ENCODE measurements at regions not wholly inside any gene's neighbourhood (a gene's known extent, or its start where the extent isn't known, plus 50 kb on each side); places are given as distances from the start of the nearest gene placed in this dataset.
"Not testable (repeated sequence)": the region's sequence is repeated elsewhere in the genome, so short reads cannot be mapped to it uniquely, and the experiment has no call there.

DNA sequence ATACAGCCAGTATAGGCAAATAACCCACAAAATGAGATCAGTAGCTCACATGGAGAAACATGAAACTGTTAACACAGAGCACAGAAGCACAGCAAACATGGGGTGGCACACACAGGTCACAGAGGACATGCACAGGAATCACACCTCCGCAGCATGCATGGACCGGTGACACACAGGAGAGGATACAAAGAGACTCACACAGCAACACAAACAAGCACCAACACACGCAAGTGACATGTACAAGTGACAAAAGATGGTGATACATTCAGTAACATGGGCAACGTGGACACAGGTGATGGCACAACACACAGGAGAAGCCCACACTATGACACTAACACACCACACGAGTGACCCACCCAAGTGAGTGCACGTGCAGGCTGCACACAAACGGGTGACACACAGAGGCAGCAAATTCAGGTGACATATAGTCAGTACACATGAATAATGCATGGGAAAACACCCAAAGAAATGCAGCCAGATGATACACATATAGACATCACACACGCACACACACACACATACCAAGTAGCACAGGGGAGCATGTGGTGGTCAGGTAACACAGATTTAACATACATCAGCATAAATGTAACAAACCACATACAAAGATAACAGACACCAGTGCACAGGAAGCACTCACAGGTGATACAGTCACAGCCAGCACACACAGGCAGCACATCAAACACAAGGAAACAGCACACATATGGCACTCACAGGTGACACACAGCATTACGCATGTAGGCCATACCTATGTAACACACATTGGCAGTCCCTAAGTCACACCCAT is 216.0 kb upstream of the SFSWAP start:
- DNase-seq, result no peak

DNA sequence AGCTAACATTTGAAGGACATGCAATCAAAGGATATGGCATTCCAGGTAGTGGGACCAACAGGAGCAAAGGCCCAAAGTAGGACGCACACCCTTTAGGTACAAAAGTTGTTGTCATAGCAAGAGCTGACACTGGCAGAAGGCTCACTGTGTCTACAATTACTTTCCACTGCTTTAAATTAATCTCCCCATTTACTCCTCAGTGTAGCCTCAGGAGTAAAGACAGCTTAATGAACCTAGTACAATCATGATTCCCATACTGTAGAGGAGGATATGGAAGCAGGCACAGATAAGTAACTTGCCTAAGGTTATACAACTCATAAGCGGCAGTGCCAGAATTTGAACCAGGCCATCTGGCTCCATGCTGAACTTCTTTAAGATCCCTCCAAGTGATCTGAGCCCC is 212.9 kb upstream of the SFSWAP start:
- no peak for DNase-seq

DNA sequence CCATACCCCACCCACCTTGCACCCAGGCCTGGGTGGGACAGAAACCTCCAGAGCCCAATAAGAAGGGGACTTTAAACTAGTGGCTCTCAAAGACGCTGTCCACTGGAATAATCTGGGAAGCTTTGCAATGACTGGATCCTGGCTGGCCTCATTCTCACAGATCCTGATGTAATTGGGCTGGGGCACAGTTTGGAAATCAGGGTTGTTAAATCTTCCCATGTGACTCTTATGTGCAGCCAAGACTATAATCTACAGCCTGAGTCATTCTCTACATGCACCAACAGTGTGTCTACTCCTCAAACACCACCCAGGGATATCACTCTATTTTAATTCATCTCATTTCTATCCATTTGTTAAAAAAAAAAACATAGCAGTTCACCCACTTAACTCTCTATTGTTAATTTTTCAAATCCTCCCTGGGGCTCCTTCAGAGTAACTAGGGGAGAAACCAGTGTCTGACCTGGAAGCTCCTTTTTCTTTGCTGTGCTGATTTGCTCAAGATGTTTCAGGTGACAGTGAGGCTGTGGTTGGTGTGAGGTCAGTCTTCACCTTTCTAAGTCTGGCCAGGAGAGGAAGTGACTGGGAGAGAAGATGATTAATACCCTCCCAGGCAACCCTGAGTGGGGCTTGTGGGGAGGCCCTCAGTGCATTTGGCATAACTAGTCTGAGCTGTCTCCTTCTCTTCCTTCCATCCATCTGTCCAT is 211.6 kb upstream of the SFSWAP start:
- no peak for DNase-seq

DNA sequence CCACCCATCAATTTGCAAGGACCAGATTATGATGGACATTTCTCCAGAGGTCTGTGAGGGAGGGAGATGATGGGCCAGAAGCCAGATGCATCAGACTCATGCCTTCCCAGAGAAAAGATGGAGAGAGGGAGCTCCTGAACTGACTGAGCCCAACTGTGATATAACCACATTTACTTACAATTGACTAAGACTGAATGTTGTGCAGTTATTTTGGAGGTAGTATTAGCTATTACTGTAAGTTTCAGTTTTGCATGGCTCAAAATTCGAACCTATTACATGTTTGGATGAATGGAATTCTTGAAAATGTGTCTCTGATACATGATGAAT is 211.1 kb upstream of the SFSWAP start:
- DNase-seq, result no peak

DNA sequence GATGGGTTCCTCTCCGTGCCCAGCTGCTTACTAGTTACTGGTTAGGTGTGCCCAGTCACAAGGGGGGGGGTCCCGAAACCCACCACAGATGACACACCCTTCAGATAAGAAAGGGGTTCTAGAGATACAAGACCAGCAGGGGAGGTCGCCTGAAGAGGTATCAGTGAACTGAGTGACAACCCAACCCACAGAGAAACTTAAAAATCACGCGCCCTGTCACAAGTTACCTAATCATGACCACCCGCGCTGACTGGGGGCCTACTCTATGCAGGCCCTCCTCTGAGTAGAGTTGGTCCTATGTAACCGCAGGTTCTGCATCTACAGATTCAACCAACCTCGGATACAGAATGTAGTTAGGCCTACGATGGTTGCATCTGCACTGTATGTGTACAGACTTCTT is 210.3 kb upstream of the SFSWAP start:
- DNase-seq, result no peak

DNA sequence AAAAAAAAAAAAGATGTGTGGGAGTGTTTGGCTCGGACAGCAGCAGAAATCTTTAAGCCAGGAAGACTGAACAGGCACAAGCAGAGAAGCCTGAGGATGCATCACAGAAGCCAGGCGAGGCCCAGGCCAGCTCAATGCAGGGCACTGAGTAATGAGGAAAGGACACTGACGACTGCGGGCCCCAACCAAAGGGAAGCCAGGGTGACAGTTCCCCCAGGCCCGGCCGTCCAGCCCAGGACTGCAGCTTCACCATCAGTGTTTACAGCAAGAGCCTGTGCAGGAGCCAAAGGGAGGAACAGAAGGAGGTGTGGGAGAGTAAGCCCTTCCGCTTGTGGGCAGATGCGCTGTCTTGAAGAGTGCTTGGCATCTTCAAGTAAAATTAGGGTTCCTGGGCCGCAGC is 205.3 kb upstream of the SFSWAP start:
- DNase-seq, result no peak

DNA sequence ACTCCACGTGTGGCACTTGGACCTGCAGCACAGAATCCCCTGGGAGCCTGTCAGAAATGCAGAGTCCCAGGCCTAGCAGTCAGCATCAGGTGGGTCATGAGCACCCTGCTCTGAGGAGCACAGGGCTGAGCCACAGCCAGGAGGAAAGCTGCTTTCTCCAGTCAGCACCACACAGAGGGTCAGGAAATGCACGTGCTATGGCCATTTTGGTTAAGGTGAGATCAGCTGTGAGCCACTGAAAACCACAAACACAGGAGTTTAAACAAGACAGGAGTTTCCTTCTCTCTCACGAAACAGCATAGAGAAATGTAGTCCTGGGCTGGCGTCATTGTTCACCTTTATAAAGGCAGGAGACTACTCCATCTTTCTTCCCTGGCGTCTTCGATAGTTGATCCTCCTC is 204.5 kb upstream of the SFSWAP start:
- no peak for DNase-seq

DNA sequence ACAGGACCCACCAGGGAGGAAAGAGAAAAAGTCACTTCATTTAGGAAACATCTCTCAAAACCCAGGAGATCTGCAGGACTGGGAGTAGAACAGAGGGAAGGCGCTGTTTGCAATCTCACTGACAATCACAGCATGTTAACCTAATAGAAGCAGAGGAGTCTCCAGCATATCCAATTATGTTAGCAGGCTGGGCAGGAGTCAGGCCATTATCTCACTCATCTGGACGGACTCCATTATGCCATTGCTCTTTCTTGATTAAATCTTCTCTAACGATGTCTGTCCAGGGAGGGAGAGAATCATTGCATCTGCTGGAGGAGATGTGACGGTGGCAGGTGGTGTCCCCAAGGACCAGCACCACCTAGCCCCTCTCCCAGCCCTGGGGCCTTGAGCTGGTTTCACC is 203.8 kb upstream of the SFSWAP start:
- DNase-seq, result no peak

DNA sequence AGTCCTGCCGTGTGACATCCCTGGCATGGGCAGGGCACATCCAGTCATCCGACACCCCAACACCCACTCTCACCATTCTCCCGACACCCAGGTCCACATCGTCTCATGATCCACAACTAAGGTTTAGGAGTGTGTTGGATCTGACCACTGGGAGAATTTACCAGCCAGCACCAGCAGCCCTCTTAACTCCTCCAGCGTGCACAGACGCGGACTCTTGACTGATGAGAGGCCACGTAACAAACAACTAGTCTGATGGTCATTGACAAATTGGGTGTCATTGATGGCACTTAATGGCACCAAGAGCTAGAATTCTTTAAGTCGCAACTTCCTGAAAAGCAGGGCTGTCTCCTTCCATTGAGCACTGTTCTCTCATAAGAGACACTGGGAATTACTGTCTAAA is 203.0 kb upstream of the SFSWAP start:
- DNase-seq, result no peak

DNA sequence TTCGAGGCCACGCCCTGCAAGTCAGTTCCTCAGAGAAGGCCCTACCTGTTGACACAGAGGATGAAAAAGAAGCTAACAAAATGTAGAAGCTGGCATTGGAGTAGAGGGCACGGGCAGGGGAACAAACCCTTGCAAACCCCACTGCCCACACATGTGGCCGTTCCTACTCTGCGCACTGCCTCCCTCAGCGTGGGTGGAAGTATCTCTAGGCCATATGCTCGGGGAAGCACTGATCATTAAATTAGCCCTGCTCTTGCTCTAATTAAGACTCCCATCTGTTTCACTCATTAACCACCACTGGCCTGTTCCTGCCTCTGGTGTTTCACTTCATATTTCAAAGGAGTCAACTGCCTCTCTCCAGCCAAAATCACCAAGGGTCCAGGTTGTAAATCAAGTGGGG is 201.2 kb upstream of the SFSWAP start:
- no peak for DNase-seq

DNA sequence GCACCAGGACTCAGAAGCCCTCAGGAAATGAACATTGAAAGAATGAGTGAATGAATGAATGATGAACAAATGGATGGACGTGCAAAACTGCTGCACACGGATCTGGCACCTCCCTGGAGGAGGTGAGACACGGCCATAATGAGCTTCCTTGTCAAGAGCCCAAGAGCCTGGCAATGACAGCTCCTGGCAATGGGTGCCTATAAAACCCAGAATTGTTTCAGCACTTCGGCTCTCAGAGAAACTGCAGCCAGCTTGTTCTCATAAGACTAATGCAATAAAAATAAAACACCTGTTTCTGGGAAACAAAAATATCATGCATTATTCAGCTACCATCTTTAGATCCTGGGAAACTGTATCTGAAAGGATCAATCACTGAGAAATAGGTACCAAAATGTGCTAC is 200.5 kb upstream of the SFSWAP start:
- no peak for DNase-seq

DNA sequence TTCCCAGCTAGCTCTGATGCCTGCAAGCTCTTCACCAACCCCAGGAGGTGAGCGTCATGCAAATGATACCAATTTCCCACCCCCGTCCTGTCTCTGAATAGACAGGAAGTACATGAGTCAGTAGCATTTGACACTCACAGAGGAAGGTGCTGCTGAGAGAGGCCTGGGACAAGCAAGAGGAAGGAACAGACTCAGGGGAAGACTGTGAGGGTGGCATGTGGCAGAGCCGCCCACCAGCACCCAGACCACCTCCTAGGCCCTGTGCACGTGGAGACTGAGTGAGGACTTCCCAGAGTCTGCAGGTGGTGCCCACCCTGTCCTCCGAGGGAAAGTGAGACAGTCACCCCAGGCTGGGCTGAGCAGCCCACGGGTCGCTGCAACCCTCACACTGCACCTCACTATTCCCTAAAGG is 199.5 kb upstream of the SFSWAP start:
- peak; percentile 89 to 97 for DNase-seq

DNA sequence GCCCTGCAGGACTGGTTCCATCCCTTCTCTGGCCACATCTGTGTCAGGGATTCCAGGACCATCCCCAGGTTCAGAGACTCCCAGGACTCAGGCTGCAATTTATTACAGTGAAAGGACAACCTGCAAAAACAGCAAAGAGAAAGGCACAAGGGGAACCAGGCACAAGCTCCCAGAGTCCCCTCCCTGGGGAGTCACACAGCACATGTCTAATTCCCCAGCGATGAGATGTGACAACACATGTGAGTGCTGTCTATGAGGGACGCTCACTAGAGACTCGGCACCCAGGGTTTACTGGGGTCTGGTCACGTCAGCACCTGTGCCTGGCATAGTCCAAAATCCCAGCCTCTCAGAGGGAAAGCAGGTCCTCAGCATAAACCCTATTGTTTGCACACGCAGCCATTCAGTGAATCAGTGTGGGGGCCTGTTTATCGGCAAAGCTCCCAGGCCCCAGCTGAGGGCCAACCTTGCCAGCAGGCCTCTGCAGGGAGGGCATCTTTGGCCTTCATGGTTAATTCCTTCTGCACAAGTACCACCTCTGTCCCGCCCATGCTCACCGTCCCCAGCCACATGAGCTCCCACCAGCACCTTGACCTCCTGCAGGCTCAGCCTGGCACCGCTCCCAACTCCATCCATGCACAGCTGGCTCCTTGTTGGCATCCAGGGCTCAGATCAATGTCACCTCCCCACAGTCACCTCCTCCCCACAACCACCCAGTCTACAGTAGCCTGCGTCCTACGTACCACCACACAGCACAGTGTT is 198.9 kb upstream of the SFSWAP start:
- DNase-seq, result no peak

DNA sequence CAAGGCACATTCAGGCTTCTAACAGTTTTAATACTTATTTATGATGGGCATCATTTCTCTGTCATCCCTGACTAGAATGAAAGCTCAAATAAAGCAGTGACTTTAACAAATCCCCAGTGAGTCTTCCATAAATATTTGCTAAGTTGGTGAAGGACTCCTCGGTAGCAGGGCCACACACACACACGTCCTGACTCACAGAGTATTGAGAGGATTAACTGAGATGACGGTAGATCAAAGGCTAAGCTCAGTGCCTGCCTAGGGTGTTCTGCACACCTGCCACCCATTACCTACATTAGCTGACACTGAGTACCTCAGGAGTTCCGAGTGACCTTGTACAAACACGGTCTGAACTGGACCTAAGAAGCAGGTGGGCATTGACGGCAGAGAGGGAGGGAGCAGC is 197.3 kb upstream of the SFSWAP start:
- no peak for DNase-seq

DNA sequence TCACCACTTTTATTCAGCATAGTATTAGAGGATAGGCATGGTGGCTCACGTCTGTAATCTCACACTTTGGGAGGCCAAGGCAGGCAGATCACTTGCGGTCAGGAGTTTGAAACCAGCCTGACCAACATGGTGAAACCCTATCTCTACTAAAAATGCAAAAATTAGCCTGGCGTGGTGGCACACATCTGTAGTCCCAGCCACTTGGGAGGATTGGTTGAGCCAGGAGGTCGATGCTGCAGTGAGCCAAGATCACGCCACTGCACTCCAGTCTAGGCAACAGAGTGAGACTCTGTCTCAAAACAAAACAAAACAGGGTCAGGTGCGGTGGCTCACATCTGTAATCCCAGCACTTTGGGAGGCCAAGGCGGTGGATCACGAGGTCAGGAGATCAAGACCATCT is 190.3 kb upstream of the SFSWAP start:
- not testable (repeated sequence) for DNase-seq

DNA sequence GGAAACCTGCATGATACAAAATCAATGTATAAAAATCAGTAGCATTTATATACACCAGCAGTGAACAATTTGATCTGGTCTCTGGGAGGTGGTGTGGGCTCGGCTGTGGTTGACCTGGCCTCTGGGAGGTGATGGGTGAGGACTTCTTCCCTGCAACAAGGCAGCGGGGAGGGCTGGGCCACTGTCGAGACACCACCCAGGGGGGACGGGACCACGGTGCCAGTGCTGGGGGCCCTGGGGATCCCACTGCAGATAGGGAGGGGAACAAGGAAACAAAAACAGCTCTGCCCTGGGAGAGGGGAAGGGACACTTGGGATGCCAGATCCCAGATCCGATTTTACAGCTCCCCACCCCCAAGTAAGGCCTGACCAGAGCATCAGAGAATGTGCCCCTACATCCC is 189.6 kb upstream of the SFSWAP start:
- no peak for DNase-seq

DNA sequence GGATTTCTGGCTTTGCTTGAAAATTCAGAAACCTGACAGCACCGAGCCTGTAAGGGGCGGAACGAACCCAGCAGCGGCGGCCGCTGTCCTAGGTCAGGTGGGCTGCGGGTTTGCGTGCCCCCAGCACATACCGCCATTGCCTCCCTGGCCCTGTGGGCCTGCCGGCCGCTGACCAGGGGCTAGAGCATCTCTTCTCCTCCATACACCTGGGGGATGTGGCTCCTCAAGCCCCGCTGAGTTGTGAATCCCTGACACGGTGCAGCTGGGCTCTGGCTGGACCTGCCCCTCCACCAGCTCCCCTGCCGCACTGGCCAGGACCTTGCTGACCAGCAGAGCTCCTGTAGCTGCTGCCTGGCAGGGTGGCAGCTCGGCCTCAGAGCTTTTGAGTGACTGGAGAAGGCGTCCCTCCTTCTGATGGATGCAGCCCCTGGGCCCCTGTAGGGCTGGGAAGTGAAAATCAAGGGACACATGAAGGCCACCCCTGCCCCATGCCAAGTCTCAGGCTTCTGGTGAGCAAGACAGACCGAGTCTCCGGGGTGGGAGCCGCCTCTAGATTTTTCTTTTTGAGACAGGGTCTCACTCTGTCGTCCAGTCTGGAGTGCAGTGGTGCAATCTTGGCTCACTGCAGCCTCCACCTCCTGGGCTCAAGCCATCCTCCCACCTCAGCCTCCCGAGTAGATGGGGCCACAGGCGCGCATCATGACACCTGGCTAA is 184.9 kb upstream of the SFSWAP start:
- DNase-seq, result no peak

DNA sequence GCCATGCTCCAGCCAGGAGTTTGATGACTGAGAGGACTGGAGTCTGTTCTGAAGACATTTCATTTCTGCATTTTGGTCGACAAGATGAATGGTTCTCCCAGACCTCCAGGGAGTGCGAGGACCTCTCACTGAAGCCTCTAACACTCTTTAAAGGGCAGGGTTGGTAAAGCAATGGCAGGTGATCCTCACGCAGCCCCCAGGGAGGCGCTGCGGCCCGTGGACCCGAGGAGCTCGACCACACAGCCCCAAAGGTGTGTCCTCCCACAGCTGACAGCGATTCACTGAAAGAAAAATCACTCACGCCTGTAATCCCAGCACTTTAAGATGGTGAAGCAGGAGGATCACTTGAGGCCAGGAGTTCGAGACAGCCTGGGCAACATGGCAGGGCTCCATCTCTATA is 183.8 kb upstream of the SFSWAP start:
- DNase-seq, result no peak

DNA sequence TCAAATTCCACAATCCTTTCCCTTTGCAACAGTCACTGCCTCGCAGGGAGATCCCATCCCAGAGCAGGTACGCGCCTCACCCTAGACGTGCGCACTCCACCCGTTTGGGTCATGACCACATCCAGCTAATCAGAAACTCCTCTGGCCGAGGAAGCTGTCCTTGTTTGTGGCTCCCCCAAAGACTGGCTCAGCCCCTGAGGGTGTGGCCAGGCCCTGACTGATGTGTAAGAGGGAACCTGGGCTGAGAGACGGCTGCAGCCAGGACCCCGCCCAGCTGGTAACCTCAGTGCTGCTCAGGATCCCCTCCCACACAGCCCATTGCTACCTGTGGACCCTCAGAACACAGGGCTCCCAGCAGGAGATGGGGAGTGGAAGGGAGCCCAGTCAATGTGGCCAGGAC is 183.2 kb upstream of the SFSWAP start:
- DNase-seq, result no peak

DNA sequence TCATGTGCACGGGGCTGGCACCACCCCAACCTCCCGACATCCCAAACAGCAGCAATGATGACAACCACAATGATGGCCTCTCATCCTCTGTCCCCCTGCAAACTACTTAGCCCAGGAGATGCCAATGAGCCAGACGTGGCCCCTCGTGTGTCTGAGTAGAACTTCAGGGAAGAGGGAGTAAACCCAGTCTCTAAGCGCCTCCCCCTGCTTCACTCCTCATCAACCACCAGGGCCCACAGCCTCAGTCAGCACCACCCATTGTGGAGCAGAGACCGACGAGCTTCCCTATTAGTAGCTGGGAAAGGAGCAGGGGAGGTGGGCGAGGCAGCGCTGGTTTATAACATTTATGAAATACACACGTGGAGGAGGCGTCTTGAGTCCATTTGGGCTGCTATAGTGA is 182.7 kb upstream of the SFSWAP start:
- no peak for DNase-seq

DNA sequence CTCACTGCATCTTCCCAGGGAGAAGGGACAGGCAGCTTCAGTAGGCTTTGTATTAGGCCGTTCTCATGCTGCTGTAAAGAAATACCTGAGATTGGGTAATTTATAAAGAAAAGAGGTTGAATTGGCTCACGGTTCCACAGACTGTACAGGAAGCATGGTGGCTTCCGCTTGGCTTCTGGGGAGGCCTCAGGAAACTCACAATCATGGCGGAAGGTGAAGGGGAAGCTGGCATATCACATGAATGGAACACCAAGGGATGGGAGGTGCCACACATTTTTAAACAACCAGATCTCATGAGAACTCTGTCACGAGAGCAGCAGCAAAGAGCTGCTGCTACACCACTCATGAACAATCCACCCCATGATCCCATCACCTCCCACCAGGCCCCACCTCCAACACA is 182.2 kb upstream of the SFSWAP start:
- no peak for DNase-seq

DNA sequence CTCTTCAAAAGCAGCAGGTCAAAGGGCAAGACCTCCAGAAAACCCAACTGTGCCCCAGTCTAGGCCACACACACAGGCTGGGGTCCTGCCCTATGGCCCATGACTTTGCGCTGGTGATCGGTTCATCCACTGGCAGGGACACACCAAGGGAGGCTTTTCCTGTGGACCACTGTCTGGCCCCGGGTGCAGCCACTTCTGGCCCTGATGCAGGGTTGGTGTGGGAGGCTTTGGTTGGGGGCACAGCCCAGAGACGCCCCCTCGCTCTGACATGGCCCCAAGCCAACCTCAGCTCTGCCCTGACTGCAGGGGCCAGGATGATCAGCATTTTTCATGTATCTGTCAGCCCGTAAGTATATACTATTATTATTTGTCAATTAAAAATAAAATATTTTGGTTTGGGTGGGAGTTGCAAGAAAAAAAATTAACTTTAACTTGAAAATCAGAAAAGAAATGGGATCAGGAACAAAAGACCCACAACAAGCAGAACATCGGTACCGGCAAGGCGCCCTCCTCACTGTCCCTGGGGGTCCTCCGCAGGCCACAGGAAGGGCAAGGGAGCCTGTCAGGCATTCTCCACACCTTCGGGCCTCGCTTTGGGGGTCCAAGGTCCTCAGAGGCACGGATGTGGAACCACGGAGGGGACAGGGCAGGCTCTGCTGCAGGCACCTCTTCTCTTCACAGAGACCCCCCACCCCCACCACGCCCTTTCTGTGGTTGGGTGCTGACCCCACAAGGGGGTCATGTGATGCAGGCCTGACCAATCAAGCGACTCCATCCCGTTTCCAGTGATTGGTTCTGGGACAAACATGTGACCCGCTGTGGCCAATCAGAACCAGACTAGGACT is 181.5 kb upstream of the SFSWAP start:
- no peak for DNase-seq

DNA sequence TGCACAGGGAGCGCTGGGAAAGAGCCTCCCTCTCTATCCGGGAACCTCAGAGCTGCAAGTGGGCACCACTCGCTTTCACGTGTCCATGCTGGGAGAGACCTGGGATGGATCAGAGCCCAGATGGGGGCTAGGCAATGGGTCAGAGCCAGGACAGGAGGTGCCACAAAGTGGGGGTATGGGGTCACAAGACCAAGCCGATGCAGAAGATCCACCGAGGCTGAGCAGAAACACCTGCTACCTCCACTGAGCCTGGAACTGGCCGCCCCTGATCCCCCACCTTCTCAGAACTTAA is 180.9 kb upstream of the SFSWAP start:
- DNase-seq, result no peak

Measured in Kasumi-1 (cell line).